ENCODE measurements at regions not wholly inside any gene's neighbourhood (a gene's known extent, or its start where the extent isn't known, plus 50 kb on each side); places are given as distances from the start of the nearest gene placed in this dataset.

- POLR2A ChIA-PET (ENCODE audit: low non-redundant PET), result no interaction called here
- intact Hi-C loops (cut with micrococcal nuclease; ENCODE audit: unreplicated experiment), result loop anchor here (5.0 kb wide), 1 partner anchor 151 kb away; no protein-coding TSS in a partner anchor
- H3K4me1 ChIP-seq (ENCODE audit: insufficient read depth, low read length, poor library complexity, severe bottlenecking), result peaks cover 28% of the 10 kb centered on the region
Observed at GRCh38 chr13:80086304-80086721, 254.6 kb downstream of the SPRY2 start.

GRCh38 chr13:80083853-80084676, 256.9 kb downstream of the SPRY2 start:
- Histone ChIP-seq H3K27ac (ENCODE audit: low read depth, low read length, poor library complexity, severe bottlenecking) (peak overlapping the region; percentile 26), H3K9me3 (ENCODE audit: low read depth, low read length, poor library complexity, severe bottlenecking) (no peaks in the 10 kb centered on the region), H3K36me3 (ENCODE audit: insufficient read depth, low read length, poor library complexity, severe bottlenecking) (no peaks in the 10 kb centered on the region), H3K4me3 (ENCODE audit: low read depth, low read length, poor library complexity, severe bottlenecking) (peak overlapping the region; percentile 2), H3K27me3 (replicated peaks; ENCODE audit: insufficient read depth, low read depth, low read length, poor library complexity) (no peaks in the 10 kb centered on the region), H3K4me1 (ENCODE audit: insufficient read depth, low read length, poor library complexity, severe bottlenecking) (peaks cover 28% of the 10 kb centered on the region)
- ChIA-PET POLR2A (ENCODE audit: low non-redundant PET) (no interaction called here), CTCF (no interaction called here)
- no TSS peak for BruUV-seq (replicated peaks)
- intact Hi-C loops (cut with micrococcal nuclease; ENCODE audit: unreplicated experiment), result loop anchor here (2.0 to 5.0 kb wide), 4 partner anchors 163 to 281 kb away; no protein-coding TSS in a partner anchor
- TF ChIP-seq EZH2 (IDR thresholded peaks at IDR 0.05; ENCODE audit: borderline replicate concordance, low read depth, low read length, poor library complexity, severe bottlenecking) (no peak), CTCF (conservative IDR thresholded peaks at IDR 0.05; ENCODE audit: low read depth, low read length) (no peak)
- peak; percentile 86 for DNase-seq (ENCODE audit: low spot score)

More at GRCh38 chr13:80086304-80086721, 254.6 kb downstream of the SPRY2 start:
- BruUV-seq (replicated peaks), result no TSS peak
- TF ChIP-seq CTCF (conservative IDR thresholded peaks at IDR 0.05; ENCODE audit: low read depth, low read length) (no peak), EZH2 (IDR thresholded peaks at IDR 0.05; ENCODE audit: borderline replicate concordance, low read depth, low read length, poor library complexity, severe bottlenecking) (no peak)
- H3K36me3 ChIP-seq (ENCODE audit: insufficient read depth, low read length, poor library complexity, severe bottlenecking), result no peaks in the 10 kb centered on the region
- H3K27me3 ChIP-seq (replicated peaks; ENCODE audit: insufficient read depth, low read depth, low read length, poor library complexity), result no peaks in the 10 kb centered on the region
- DNase-seq (ENCODE audit: low spot score), result no peak
- no peak overlapping the region for H3K27ac ChIP-seq (ENCODE audit: low read depth, low read length, poor library complexity, severe bottlenecking)
- no peaks in the 10 kb centered on the region for H3K9me3 ChIP-seq (ENCODE audit: low read depth, low read length, poor library complexity, severe bottlenecking)
- CTCF ChIA-PET, result no interaction called here
- H3K4me3 ChIP-seq (ENCODE audit: low read depth, low read length, poor library complexity, severe bottlenecking), result no peak overlapping the region

- Histone ChIP-seq H3K9me3 (ENCODE audit: low read depth, low read length, poor library complexity, severe bottlenecking) (no peaks in the 10 kb centered on the region), H3K36me3 (ENCODE audit: insufficient read depth, low read length, poor library complexity, severe bottlenecking) (no peaks in the 10 kb centered on the region), H3K27ac (ENCODE audit: low read depth, low read length, poor library complexity, severe bottlenecking) (peak overlapping the region; percentile 26), H3K4me1 (ENCODE audit: insufficient read depth, low read length, poor library complexity, severe bottlenecking) (peaks cover 28% of the 10 kb centered on the region), H3K27me3 (replicated peaks; ENCODE audit: insufficient read depth, low read depth, low read length, poor library complexity) (no peaks in the 10 kb centered on the region), H3K4me3 (ENCODE audit: low read depth, low read length, poor library complexity, severe bottlenecking) (peak overlapping the region; percentile 2)
- intact Hi-C loops (cut with micrococcal nuclease; ENCODE audit: unreplicated experiment), result loop anchor here (5.0 kb wide), 3 partner anchors 164 to 254 kb away; no protein-coding TSS in a partner anchor
- ChIA-PET POLR2A (ENCODE audit: low non-redundant PET) (no interaction called here), CTCF (no interaction called here)
- DNase-seq (ENCODE audit: low spot score), result peak; percentile 91
- BruUV-seq (replicated peaks), result no TSS peak
- no peak for TF ChIP-seq CTCF (conservative IDR thresholded peaks at IDR 0.05; ENCODE audit: low read depth, low read length)
- no peak for TF ChIP-seq EZH2 (IDR thresholded peaks at IDR 0.05; ENCODE audit: borderline replicate concordance, low read depth, low read length, poor library complexity, severe bottlenecking)
Observed at GRCh38 chr13:80083081-80083852, 257.7 kb downstream of the SPRY2 start.
